ENCODE measurements at regions not wholly inside any gene's neighbourhood (a gene's known extent, or its start where the extent isn't known, plus 50 kb on each side); places are given as distances from the start of the nearest gene placed in this dataset.

DNA sequence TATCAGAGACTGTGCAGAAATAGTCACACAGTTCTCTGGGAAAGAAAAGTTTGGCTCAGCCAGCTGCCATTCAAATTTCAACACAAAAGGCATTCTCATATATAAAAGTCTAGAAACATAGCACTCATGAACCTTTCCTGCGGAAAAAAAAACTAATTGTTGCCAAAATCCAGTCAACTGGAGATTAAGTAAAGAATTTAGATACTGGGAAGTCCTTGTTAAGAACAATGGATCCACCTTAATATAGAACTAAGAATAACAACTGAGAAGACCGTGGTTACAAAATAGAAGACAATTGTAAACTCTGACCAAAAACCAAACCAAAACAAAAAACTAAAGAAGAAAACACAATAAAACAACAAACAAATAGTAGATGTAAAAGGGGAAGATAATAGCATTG, 238.8 kb upstream of the PCSK5 start:
- no peaks in the 10 kb centered on the region for H3K27me3 ChIP-seq (ENCODE audit: insufficient read depth, low read length, poor library complexity)
- H3K27ac ChIP-seq (ENCODE audit: low read depth, low read length), result no peak overlapping the region
- no peak overlapping the region for H4K5ac ChIP-seq (ENCODE audit: low read length)
- no peak overlapping the region for H3K9ac ChIP-seq (ENCODE audit: low read length)
- no peak overlapping the region for H3K18ac ChIP-seq (ENCODE audit: low read length)
- no peak overlapping the region for H3K56ac ChIP-seq (ENCODE audit: low read length)
- no peaks in the 10 kb centered on the region for H3K79me2 ChIP-seq (ENCODE audit: control insufficient read depth, insufficient read depth, low read length)
- H2BK120ac ChIP-seq (ENCODE audit: low read depth, low read length), result no peak overlapping the region
- H2AK5ac ChIP-seq (ENCODE audit: low read length), result no peak overlapping the region
- no peaks in the 10 kb centered on the region for H3K4me1 ChIP-seq (ENCODE audit: control insufficient read depth, low read depth, low read length)
- no peak overlapping the region for H2BK15ac ChIP-seq (replicated peaks; ENCODE audit: low read depth)
- no peak overlapping the region for H3K4me3 ChIP-seq (ENCODE audit: low read length)
- no peaks in the 10 kb centered on the region for H3K36me3 ChIP-seq (ENCODE audit: control insufficient read depth, insufficient read depth, low read length)
- WGBS (ENCODE audit: extremely low coverage, insufficient coverage, low lambda C conversion rate), result no CpG with 5 or more reads among the region's 2 CpGs
- H3K79me1 ChIP-seq (ENCODE audit: low read length), result no peaks in the 10 kb centered on the region
- no peak overlapping the region for H3K4ac ChIP-seq (ENCODE audit: low read depth, low read length)
- H3K4me2 ChIP-seq (ENCODE audit: low read length), result no peak overlapping the region
- H3K23ac ChIP-seq (ENCODE audit: low read length), result no peak overlapping the region
- H2BK5ac ChIP-seq (ENCODE audit: low read length), result no peak overlapping the region
- no peak for DNase-seq
- no peak overlapping the region for H4K8ac ChIP-seq (ENCODE audit: low read depth, low read length)

GRCh38 chr9:75653335-75653734, 237.1 kb upstream of the PCSK5 start:
- Histone ChIP-seq H4K8ac (ENCODE audit: low read depth, low read length) (no peak overlapping the region), H4K5ac (ENCODE audit: low read length) (no peak overlapping the region), H3K27me3 (ENCODE audit: insufficient read depth, low read length, poor library complexity) (no peaks in the 10 kb centered on the region), H2BK120ac (ENCODE audit: low read depth, low read length) (no peak overlapping the region), H2BK15ac (replicated peaks; ENCODE audit: low read depth) (no peak overlapping the region), H3K36me3 (ENCODE audit: control insufficient read depth, insufficient read depth, low read length) (no peaks in the 10 kb centered on the region), H3K4me1 (ENCODE audit: control insufficient read depth, low read depth, low read length) (no peaks in the 10 kb centered on the region), H3K79me2 (ENCODE audit: control insufficient read depth, insufficient read depth, low read length) (no peaks in the 10 kb centered on the region), H3K4me3 (ENCODE audit: low read length) (no peak overlapping the region), H3K4ac (ENCODE audit: low read depth, low read length) (no peak overlapping the region), H2BK5ac (ENCODE audit: low read length) (no peak overlapping the region), H3K79me1 (ENCODE audit: low read length) (no peaks in the 10 kb centered on the region), H3K56ac (ENCODE audit: low read length) (no peak overlapping the region), H3K23ac (ENCODE audit: low read length) (no peak overlapping the region), H3K4me2 (ENCODE audit: low read length) (no peak overlapping the region), H2AK5ac (ENCODE audit: low read length) (no peak overlapping the region), H3K18ac (ENCODE audit: low read length) (no peak overlapping the region), H3K9ac (ENCODE audit: low read length) (no peak overlapping the region), H3K27ac (ENCODE audit: low read depth, low read length) (no peak overlapping the region)
- no peak for DNase-seq
- no CpG with 5 or more reads among the region's 1 CpG for WGBS (ENCODE audit: extremely low coverage, insufficient coverage, low lambda C conversion rate)

DNA sequence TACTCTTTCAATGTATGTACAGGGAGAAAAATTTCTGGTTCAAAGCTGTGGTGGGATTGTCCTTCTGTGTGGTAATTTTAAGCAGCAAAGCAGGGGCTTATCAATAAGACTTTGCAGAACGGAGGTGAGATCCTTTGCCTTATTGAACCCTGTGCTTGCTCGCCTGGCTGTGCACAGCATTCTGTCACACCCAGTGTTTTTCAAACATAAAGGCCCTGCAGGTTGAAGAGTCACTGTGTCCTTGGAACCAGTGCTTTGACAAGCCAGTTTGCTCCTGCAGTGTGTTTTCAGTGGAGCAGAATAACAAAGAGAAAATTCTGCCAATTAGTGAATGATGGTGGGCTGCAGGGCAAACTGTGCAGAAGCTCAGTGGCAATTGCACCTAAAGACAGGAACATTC, 236.7 kb upstream of the PCSK5 start:
- Histone ChIP-seq H3K4me3 (ENCODE audit: low read length) (no peak overlapping the region), H3K56ac (ENCODE audit: low read length) (no peak overlapping the region), H2BK5ac (ENCODE audit: low read length) (no peak overlapping the region), H4K5ac (ENCODE audit: low read length) (no peak overlapping the region), H2BK120ac (ENCODE audit: low read depth, low read length) (no peak overlapping the region), H3K79me1 (ENCODE audit: low read length) (no peaks in the 10 kb centered on the region), H2BK15ac (replicated peaks; ENCODE audit: low read depth) (no peak overlapping the region), H3K4me1 (ENCODE audit: control insufficient read depth, low read depth, low read length) (no peaks in the 10 kb centered on the region), H3K27me3 (ENCODE audit: insufficient read depth, low read length, poor library complexity) (no peaks in the 10 kb centered on the region), H3K79me2 (ENCODE audit: control insufficient read depth, insufficient read depth, low read length) (no peaks in the 10 kb centered on the region), H3K4me2 (ENCODE audit: low read length) (no peak overlapping the region), H4K8ac (ENCODE audit: low read depth, low read length) (no peak overlapping the region), H3K36me3 (ENCODE audit: control insufficient read depth, insufficient read depth, low read length) (no peaks in the 10 kb centered on the region), H3K9ac (ENCODE audit: low read length) (no peak overlapping the region), H3K27ac (ENCODE audit: low read depth, low read length) (no peak overlapping the region), H3K23ac (ENCODE audit: low read length) (no peak overlapping the region), H3K18ac (ENCODE audit: low read length) (no peak overlapping the region), H3K4ac (ENCODE audit: low read depth, low read length) (no peak overlapping the region), H2AK5ac (ENCODE audit: low read length) (no peak overlapping the region)
- WGBS (ENCODE audit: extremely low coverage, insufficient coverage, low lambda C conversion rate), result no CpG with 5 or more reads among the region's 2 CpGs
- no peak for DNase-seq

DNA sequence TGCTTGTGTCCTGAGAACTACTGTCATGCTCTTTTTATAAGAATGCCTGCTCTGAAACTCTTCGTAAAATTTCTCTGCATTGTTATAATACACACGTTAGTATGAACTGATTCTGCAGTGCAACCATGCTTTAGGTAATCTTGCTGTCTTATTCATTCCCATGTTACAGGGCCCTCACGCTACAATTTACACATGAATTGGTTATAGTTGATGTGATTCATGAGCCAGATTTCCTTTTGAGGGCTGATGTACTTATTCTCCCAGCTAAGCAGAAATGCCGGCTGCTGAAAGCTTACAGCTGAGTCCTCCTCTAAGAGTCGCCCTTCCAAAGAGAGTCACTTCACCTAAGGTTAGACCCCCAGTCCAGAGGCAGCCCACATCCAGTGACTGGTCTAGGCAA, 233.5 kb upstream of the PCSK5 start:
- Histone ChIP-seq H3K4me1 (ENCODE audit: control insufficient read depth, low read depth, low read length) (no peaks in the 10 kb centered on the region), H3K4me2 (ENCODE audit: low read length) (no peak overlapping the region), H3K27ac (ENCODE audit: low read depth, low read length) (no peak overlapping the region), H3K27me3 (ENCODE audit: insufficient read depth, low read length, poor library complexity) (no peaks in the 10 kb centered on the region), H3K4me3 (ENCODE audit: low read length) (no peak overlapping the region), H3K4ac (ENCODE audit: low read depth, low read length) (no peak overlapping the region), H2BK5ac (ENCODE audit: low read length) (no peak overlapping the region), H3K9ac (ENCODE audit: low read length) (no peak overlapping the region), H3K18ac (ENCODE audit: low read length) (no peak overlapping the region), H2AK5ac (ENCODE audit: low read length) (no peak overlapping the region), H3K23ac (ENCODE audit: low read length) (no peak overlapping the region), H3K56ac (ENCODE audit: low read length) (no peak overlapping the region), H4K8ac (ENCODE audit: low read depth, low read length) (no peak overlapping the region), H3K79me2 (ENCODE audit: control insufficient read depth, insufficient read depth, low read length) (no peaks in the 10 kb centered on the region), H3K79me1 (ENCODE audit: low read length) (no peaks in the 10 kb centered on the region), H2BK15ac (replicated peaks; ENCODE audit: low read depth) (no peak overlapping the region), H2BK120ac (ENCODE audit: low read depth, low read length) (no peak overlapping the region), H4K5ac (ENCODE audit: low read length) (no peak overlapping the region), H3K36me3 (ENCODE audit: control insufficient read depth, insufficient read depth, low read length) (no peaks in the 10 kb centered on the region)
- DNase-seq, result no peak
- no CpG with 5 or more reads among the region's 5 CpGs for WGBS (ENCODE audit: extremely low coverage, insufficient coverage, low lambda C conversion rate)

DNA sequence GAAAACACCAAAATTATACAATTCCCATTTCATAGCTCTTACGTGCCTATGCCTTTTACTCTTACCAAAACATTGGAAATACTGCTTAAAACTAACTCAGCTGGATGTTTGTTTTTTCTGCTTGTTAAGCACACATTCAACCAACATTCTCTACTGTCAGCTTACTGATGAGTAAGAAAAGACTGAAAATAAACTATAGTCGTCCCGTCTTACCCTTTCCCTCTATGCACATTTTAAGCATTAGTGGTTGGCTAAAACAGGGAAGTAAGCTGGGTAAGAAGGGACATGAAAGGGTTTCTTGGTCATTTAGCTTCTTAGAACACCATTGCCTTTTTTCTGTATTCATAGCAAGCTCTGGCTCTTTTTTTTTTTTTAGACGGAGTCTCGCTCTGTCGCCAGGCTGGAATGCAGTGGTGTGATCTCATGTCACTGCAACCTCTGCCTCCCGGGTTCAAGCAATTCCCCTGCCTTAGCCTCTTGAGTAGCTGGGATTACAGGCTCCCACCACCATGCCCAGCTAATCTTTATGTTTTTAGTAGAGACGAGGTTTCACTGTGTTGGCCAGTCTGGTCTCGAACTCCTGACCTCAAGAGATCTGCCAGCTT, 232.1 kb upstream of the PCSK5 start:
- H3K4me3 ChIP-seq (ENCODE audit: low read length), result no peak overlapping the region
- no peaks in the 10 kb centered on the region for H3K79me2 ChIP-seq (ENCODE audit: control insufficient read depth, insufficient read depth, low read length)
- no peak overlapping the region for H3K4me2 ChIP-seq (ENCODE audit: low read length)
- no peaks in the 10 kb centered on the region for H3K36me3 ChIP-seq (ENCODE audit: control insufficient read depth, insufficient read depth, low read length)
- H2BK15ac ChIP-seq (replicated peaks; ENCODE audit: low read depth), result no peak overlapping the region
- DNase-seq, result peak; percentile 14
- no peak overlapping the region for H2BK120ac ChIP-seq (ENCODE audit: low read depth, low read length)
- H3K9ac ChIP-seq (ENCODE audit: low read length), result no peak overlapping the region
- H4K5ac ChIP-seq (ENCODE audit: low read length), result no peak overlapping the region
- no peak overlapping the region for H3K18ac ChIP-seq (ENCODE audit: low read length)
- no peak overlapping the region for H3K27ac ChIP-seq (ENCODE audit: low read depth, low read length)
- no peaks in the 10 kb centered on the region for H3K27me3 ChIP-seq (ENCODE audit: insufficient read depth, low read length, poor library complexity)
- H3K4ac ChIP-seq (ENCODE audit: low read depth, low read length), result no peak overlapping the region
- no peak overlapping the region for H2AK5ac ChIP-seq (ENCODE audit: low read length)
- H2BK5ac ChIP-seq (ENCODE audit: low read length), result no peak overlapping the region
- H3K23ac ChIP-seq (ENCODE audit: low read length), result no peak overlapping the region
- no peaks in the 10 kb centered on the region for H3K79me1 ChIP-seq (ENCODE audit: low read length)
- no CpG with 5 or more reads among the region's 9 CpGs for WGBS (ENCODE audit: extremely low coverage, insufficient coverage, low lambda C conversion rate)
- no peak overlapping the region for H4K8ac ChIP-seq (ENCODE audit: low read depth, low read length)
- no peak overlapping the region for H3K56ac ChIP-seq (ENCODE audit: low read length)
- no peaks in the 10 kb centered on the region for H3K4me1 ChIP-seq (ENCODE audit: control insufficient read depth, low read depth, low read length)

- no peak overlapping the region for H2BK5ac ChIP-seq (ENCODE audit: low read length)
- no peak overlapping the region for H2BK15ac ChIP-seq (replicated peaks; ENCODE audit: low read depth)
- H3K36me3 ChIP-seq (ENCODE audit: control insufficient read depth, insufficient read depth, low read length), result no peaks in the 10 kb centered on the region
- no peak overlapping the region for H3K4me2 ChIP-seq (ENCODE audit: low read length)
- no peak overlapping the region for H3K23ac ChIP-seq (ENCODE audit: low read length)
- H3K79me2 ChIP-seq (ENCODE audit: control insufficient read depth, insufficient read depth, low read length), result no peaks in the 10 kb centered on the region
- no peak overlapping the region for H2AK5ac ChIP-seq (ENCODE audit: low read length)
- H3K79me1 ChIP-seq (ENCODE audit: low read length), result no peaks in the 10 kb centered on the region
- H3K27me3 ChIP-seq (ENCODE audit: insufficient read depth, low read length, poor library complexity), result no peaks in the 10 kb centered on the region
- no peak overlapping the region for H2BK120ac ChIP-seq (ENCODE audit: low read depth, low read length)
- H3K4ac ChIP-seq (ENCODE audit: low read depth, low read length), result no peak overlapping the region
- no peak overlapping the region for H3K56ac ChIP-seq (ENCODE audit: low read length)
- H3K4me1 ChIP-seq (ENCODE audit: control insufficient read depth, low read depth, low read length), result no peaks in the 10 kb centered on the region
- H4K5ac ChIP-seq (ENCODE audit: low read length), result no peak overlapping the region
- WGBS (ENCODE audit: extremely low coverage, insufficient coverage, low lambda C conversion rate), result no CpG with 5 or more reads among the region's 4 CpGs
- DNase-seq, result no peak
- H4K8ac ChIP-seq (ENCODE audit: low read depth, low read length), result no peak overlapping the region
- no peak overlapping the region for H3K9ac ChIP-seq (ENCODE audit: low read length)
- no peak overlapping the region for H3K27ac ChIP-seq (ENCODE audit: low read depth, low read length)
- H3K18ac ChIP-seq (ENCODE audit: low read length), result no peak overlapping the region
- H3K4me3 ChIP-seq (ENCODE audit: low read length), result no peak overlapping the region
Measured at GRCh38 chr9:75664597-75664996, 225.9 kb upstream of the PCSK5 start.
